PC-3 (cell line): ENCODE measurements at regions not wholly inside any gene's neighbourhood (a gene's known extent, or its start where the extent isn't known, plus 50 kb on each side); places are given as distances from the start of the nearest gene placed in this dataset.

ENCODE experiments used
- ATAC-seq: fragments of 200-7000 bp; cut with Tn5 transposase; 2 replicates; pipeline ENCODE4 v1.9.1; 2020; ENCODE audit warnings: mild to moderate bottlenecking, moderate library complexity
- BruUV-seq: library from RNA; stranded (reverse); fragments of 400-500 nt; replicated peaks from 2 replicates; lab custom pipeline; 2021; lab: Mats Ljungman, UMichigan
- CTCF ChIA-PET: fragments of 300-600 bp; sonication (Branson Sonifier 250); formaldehyde crosslinking; loops from one replicate; lab custom pipeline; 2022; ENCODE audit warnings: antibody characterized with exemption; lab: Charles Lee
- POLR2A ChIA-PET: fragments of 300-600 bp; sonication (Branson Sonifier 250); formaldehyde crosslinking; loops from one replicate; lab custom pipeline; 2022; ENCODE audit warnings: antibody characterized with exemption; ENCODE audit not compliant: unreplicated experiment; lab: Charles Lee
- DNase-seq: peaks from one replicate; pipeline ENCODE4 v3.0.0-alpha.2; 2015
- H2AFZ ChIP-seq: fragments of 300-600 bp; sonication (generic); 2 replicates; pipeline ENCODE4 v1.6.0; 2016; ENCODE audit warnings: antibody characterized with exemption, low read length
- H3F3A ChIP-seq: fragments of 300-600 bp; sonication (generic); one replicate; pipeline ENCODE4 v1.6.0; 2017; ENCODE audit warnings: antibody characterized with exemption, low read length, control low read depth, mild to moderate bottlenecking; ENCODE audit not compliant: unreplicated experiment
- H3K27ac ChIP-seq: fragments of 300-600 bp; sonication (generic); 2 replicates; pipeline ENCODE4 v1.5.1; 2016; ENCODE audit warnings: mild to moderate bottlenecking, low read length
- H3K27me3 ChIP-seq: fragments of 300-600 bp; sonication (generic); 2 replicates; pipeline ENCODE4 v1.6.1; 2016; ENCODE audit warnings: low read length, mixed read lengths
- H3K36me3 ChIP-seq: fragments of 300-600 bp; sonication (generic); 2 replicates; pipeline ENCODE4 v1.6.1; 2016; ENCODE audit warnings: low read depth, mixed run types, low read length, mixed read lengths
- H3K4me1 ChIP-seq: fragments of 300-600 bp; sonication (generic); 2 replicates; pipeline ENCODE4 v1.5.1; 2016; ENCODE audit warnings: low read length; ENCODE audit not compliant: insufficient read depth
- H3K4me2 ChIP-seq: fragments of 300-600 bp; sonication (generic); 2 replicates; pipeline ENCODE4 v1.6.0; 2016; ENCODE audit warnings: low read length
- H3K4me3 ChIP-seq: fragments of 300-600 bp; sonication (generic); 2 replicates; pipeline ENCODE4 v1.5.1; 2016; ENCODE audit warnings: mild to moderate bottlenecking, low read length, mixed read lengths
- H3K79me2 ChIP-seq: fragments of 300-600 bp; sonication (generic); 2 replicates; pipeline ENCODE4 v1.6.1; 2017; ENCODE audit warnings: low read length, mixed read lengths
- H3K9ac ChIP-seq: fragments of 300-600 bp; sonication (generic); 2 replicates; pipeline ENCODE4 v1.6.0; 2016; ENCODE audit warnings: mild to moderate bottlenecking, low read length
- H3K9me2 ChIP-seq: fragments of 300-600 bp; sonication (generic); replicated peaks from 2 replicates; pipeline ENCODE4 v1.6.1; 2016; ENCODE audit warnings: mixed run types, low read length, mixed read lengths
- H3K9me3 ChIP-seq: fragments of 300-600 bp; sonication (generic); 2 replicates; pipeline ENCODE4 v1.6.1; 2016; ENCODE audit warnings: low read length, mixed read lengths
- H4K20me1 ChIP-seq: fragments of 300-600 bp; sonication (generic); 2 replicates; pipeline ENCODE4 v1.6.1; 2016; ENCODE audit warnings: low read length, mixed read lengths
- CTCF ChIP-seq: fragments of 300-600 bp; sonication (generic); conservative IDR thresholded peaks from 2 replicates; pipeline ENCODE4 v1.5.1; 2017; ENCODE audit warnings: antibody characterized with exemption, low read depth, mild to moderate bottlenecking, low read length
- EZH2 ChIP-seq: fragments of 300-600 bp; sonication (generic); IDR thresholded peaks from one replicate; pipeline ENCODE4 v1.6.1; 2017; ENCODE audit warnings: antibody characterized with exemption, mild to moderate bottlenecking, low read length; ENCODE audit not compliant: unreplicated experiment
- EZH2phosphoT487 ChIP-seq: fragments of 300-600 bp; sonication (generic); IDR thresholded peaks from 2 replicates; pipeline ENCODE4 v1.6.1; 2018; ENCODE audit warnings: mild to moderate bottlenecking, antibody characterized with exemption, low read length, borderline replicate concordance
- intact Hi-C: fragments of 100-400 bp; cut with micrococcal nuclease; formaldehyde crosslinking; loops from 2 replicates; pipeline ENCODE4 v1.9.0; 2023

GRCh38 chr9:28583832-28584231 is 1010.6 kb upstream of the C9orf72 start:
- H2AFZ ChIP-seq = no peak overlapping the region
- no peaks in the 10 kb centered on the region for H3K79me2 ChIP-seq
- H3F3A ChIP-seq = no peaks in the 10 kb centered on the region
- no peak overlapping the region for H3K4me2 ChIP-seq
- H3K9me2 ChIP-seq = no peaks in the 10 kb centered on the region
- no peaks in the 10 kb centered on the region for H4K20me1 ChIP-seq
- H3K27ac ChIP-seq = no peak overlapping the region
- no TSS peak for BruUV-seq
- no peak overlapping the region for H3K9ac ChIP-seq
- no peaks in the 10 kb centered on the region for H3K9me3 ChIP-seq
- H3K27me3 ChIP-seq = no peaks in the 10 kb centered on the region
- DNase-seq (no peak), ATAC-seq (no peak)
- ChIA-PET POLR2A (no interaction called here), CTCF (no interaction called here)
- no peak overlapping the region for H3K4me3 ChIP-seq
- H3K36me3 ChIP-seq = no peaks in the 10 kb centered on the region
- H3K4me1 ChIP-seq = no peaks in the 10 kb centered on the region
- no peak for TF ChIP-seq EZH2phosphoT487
- TF ChIP-seq EZH2 = no peak
- no peak for TF ChIP-seq CTCF
- intact Hi-C loops = no loop called here

GRCh38 chr9:28584542-28584941 is 1011.3 kb upstream of the C9orf72 start:
- BruUV-seq = no TSS peak
- H2AFZ ChIP-seq = no peak overlapping the region

More at GRCh38 chr9:28584542-28584941, 1011.3 kb upstream of the C9orf72 start:
- Histone ChIP-seq H3K36me3 (no peaks in the 10 kb centered on the region), H3K4me1 (no peaks in the 10 kb centered on the region), H3K27me3 (no peaks in the 10 kb centered on the region), H3K4me3 (no peak overlapping the region), H4K20me1 (no peaks in the 10 kb centered on the region), H3K27ac (no peak overlapping the region), H3K4me2 (no peak overlapping the region), H3K9me2 (no peaks in the 10 kb centered on the region), H3K79me2 (no peaks in the 10 kb centered on the region), H3F3A (no peaks in the 10 kb centered on the region), H3K9me3 (no peaks in the 10 kb centered on the region), H3K9ac (no peak overlapping the region)
- no peak for ATAC-seq
- DNase-seq = no peak
- intact Hi-C loops = no loop called here
- ChIA-PET CTCF (interaction anchor here (0.7 kb wide), 1 partner anchor 13 kb away, joined by 3 read pairs; no protein-coding TSS in a partner anchor), POLR2A (no interaction called here)
- TF ChIP-seq EZH2 (no peak), CTCF (no peak), EZH2phosphoT487 (no peak)
